Islet of Langerhans (tissue), 1 donor: ENCODE measurements at regions not wholly inside any gene's neighbourhood (a gene's known extent, or its start where the extent isn't known, plus 50 kb on each side); places are given as distances from the start of the nearest gene placed in this dataset.

Experiments used
- FAIRE-seq: peaks from one replicate; lab custom pipeline; 2011; peaks lifted over from hg19 to GRCh38; lab: Jason Lieb, UNC

GRCh38 chr12:89253488-89253887 lies 98.8 kb downstream of the DUSP6 start:
- no peak for FAIRE-seq

GRCh38 chr12:89252284-89252683 lies 100.0 kb downstream of the DUSP6 start:
- no peak for FAIRE-seq

GRCh38 chr12:89251342-89252271 lies 100.7 kb downstream of the DUSP6 start:
- FAIRE-seq, result no peak

- no peak for FAIRE-seq
These were observed 101.7 kb downstream of the DUSP6 start for GRCh38 chr12:89250636-89251035.

GRCh38 chr12:89250213-89250612 lies 102.1 kb downstream of the DUSP6 start:
- FAIRE-seq, result no peak

GRCh38 chr12:89247967-89248366 lies 104.3 kb downstream of the DUSP6 start:
- FAIRE-seq, result no peak

- no peak for FAIRE-seq
These were observed 104.8 kb downstream of the DUSP6 start for GRCh38 chr12:89247541-89247942.

GRCh38 chr12:89245090-89245489 lies 107.2 kb downstream of the DUSP6 start:
- FAIRE-seq, result no peak

- no peak for FAIRE-seq
These were observed 107.8 kb downstream of the DUSP6 start for GRCh38 chr12:89244536-89244935.

- no peak for FAIRE-seq
These were observed 108.5 kb downstream of the DUSP6 start for GRCh38 chr12:89243771-89244170.

GRCh38 chr12:89239534-89239933 lies 112.8 kb downstream of the DUSP6 start:
- no peak for FAIRE-seq

GRCh38 chr12:89238593-89238992 lies 113.7 kb downstream of the DUSP6 start:
- FAIRE-seq, result no peak

- FAIRE-seq, result no peak
These were observed 114.5 kb downstream of the DUSP6 start for GRCh38 chr12:89237763-89238162.

- no peak for FAIRE-seq
These were observed 115.4 kb downstream of the DUSP6 start for GRCh38 chr12:89236748-89237383.

- no peak for FAIRE-seq
These were observed 116.1 kb downstream of the DUSP6 start for GRCh38 chr12:89236237-89236636.

- FAIRE-seq, result no peak
These were observed 116.9 kb downstream of the DUSP6 start for GRCh38 chr12:89235189-89235993.

GRCh38 chr12:89234324-89235114 lies 117.8 kb downstream of the DUSP6 start:
- no peak for FAIRE-seq

- no peak for FAIRE-seq
These were observed 120.6 kb downstream of the DUSP6 start for GRCh38 chr12:89231686-89232085.

GRCh38 chr12:89230376-89231315 lies 121.7 kb downstream of the DUSP6 start:
- no peak for FAIRE-seq

GRCh38 chr12:89228491-89228890 lies 123.8 kb downstream of the DUSP6 start:
- no peak for FAIRE-seq

- no peak for FAIRE-seq
These were observed 124.5 kb downstream of the DUSP6 start for GRCh38 chr12:89227774-89228173.
